ENCODE measurements at regions not wholly inside any gene's neighbourhood (a gene's known extent, or its start where the extent isn't known, plus 50 kb on each side); places are given as distances from the start of the nearest gene placed in this dataset.
"Not testable (repeated sequence)": the region's sequence is repeated elsewhere in the genome, so short reads cannot be mapped to it uniquely, and the experiment has no call there.

- FAIRE-seq = no peak
These were observed 56.2 kb downstream of the TAF11L14 start for GRCh38 chr5:17690473-17690872.

- no peak for FAIRE-seq
These were observed 57.5 kb downstream of the TAF11L14 start for GRCh38 chr5:17691762-17692161.

- FAIRE-seq = no peak
These were observed 60.1 kb downstream of the TAF11L14 start for GRCh38 chr5:17694371-17694770.

GRCh38 chr5:17694914-17695313, 60.7 kb downstream of the TAF11L14 start:
- no peak for FAIRE-seq

GRCh38 chr5:17696627-17697026, 62.4 kb downstream of the TAF11L14 start:
- FAIRE-seq = no peak

- no peak for FAIRE-seq
These were observed 63.4 kb downstream of the TAF11L14 start for GRCh38 chr5:17697671-17698070.

- no peak for FAIRE-seq
These were observed 74.9 kb downstream of the TAF11L14 start for GRCh38 chr5:17709011-17709710.

- no peak for FAIRE-seq
These were observed 79.0 kb downstream of the TAF11L14 start for GRCh38 chr5:17713301-17713700.

GRCh38 chr5:17714186-17714585, 79.9 kb downstream of the TAF11L14 start:
- FAIRE-seq = no peak

- no peak for FAIRE-seq
These were observed 85.3 kb downstream of the TAF11L14 start for GRCh38 chr5:17719592-17719991.

- FAIRE-seq = no peak
These were observed 85.8 kb downstream of the TAF11L14 start for GRCh38 chr5:17720071-17720470.

GRCh38 chr5:17723876-17724275, 89.6 kb downstream of the TAF11L14 start:
- FAIRE-seq = no peak

GRCh38 chr5:17727098-17727497, 92.8 kb downstream of the TAF11L14 start:
- FAIRE-seq = no peak

- no peak for FAIRE-seq
These were observed 96.2 kb downstream of the TAF11L14 start for GRCh38 chr5:17730421-17730820.

- FAIRE-seq = no peak
These were observed 98.2 kb downstream of the TAF11L14 start for GRCh38 chr5:17732351-17732923.

- no peak for FAIRE-seq
These were observed 99.8 kb downstream of the TAF11L14 start for GRCh38 chr5:17734011-17734410.

GRCh38 chr5:17735761-17736160, 101.5 kb downstream of the TAF11L14 start:
- no peak for FAIRE-seq

GRCh38 chr5:17737092-17737491, 102.8 kb downstream of the TAF11L14 start:
- no peak for FAIRE-seq

GRCh38 chr5:17738446-17738845, 104.2 kb downstream of the TAF11L14 start:
- FAIRE-seq = no peak

- no peak for FAIRE-seq
These were observed 109.5 kb downstream of the TAF11L14 start for GRCh38 chr5:17743580-17744435.

- FAIRE-seq = no peak
These were observed 113.9 kb downstream of the TAF11L14 start for GRCh38 chr5:17748201-17748600.

GRCh38 chr5:17748941-17749340, 114.7 kb downstream of the TAF11L14 start:
- FAIRE-seq = no peak

GRCh38 chr5:17755406-17755805, 121.1 kb downstream of the TAF11L14 start:
- not testable (repeated sequence) for FAIRE-seq

GRCh38 chr5:17761326-17761725, 127.1 kb downstream of the TAF11L14 start:
- no peak for FAIRE-seq
